A549 (cell line): ENCODE measurements at regions not wholly inside any gene's neighbourhood (a gene's known extent, or its start where the extent isn't known, plus 50 kb on each side); places are given as distances from the start of the nearest gene placed in this dataset.

Experiments
- BHLHE40 ChIP-seq: IDR thresholded peaks from 2 replicates; pipeline ENCODE4 v1.6.1; 2012; ENCODE audit warnings: low read depth, low read length, inconsistent platforms
- EP300 ChIP-seq, 2 experiments: fragments of >200 bp; sonication (Bioruptor Twin); formaldehyde crosslinking; IDR thresholded peaks; 2 replicates in 1 of 2; 3 replicates in 1 of 2; pipeline ENCODE4 v1.6.1; 2016 to 2017
- MAZ ChIP-seq: fragments of 150-350 bp; IDR thresholded peaks from 2 replicates; pipeline ENCODE4 v1.6.1; 2014; ENCODE audit warnings: antibody characterized with exemption, low read depth, low read length, borderline replicate concordance
- POLR2A ChIP-seq: IDR thresholded peaks from 2 replicates; pipeline ENCODE4 v1.6.1; 2012; ENCODE audit warnings: mild to moderate bottlenecking, low read length
- ZSCAN20 ChIP-seq: fragments of 250-450 bp; sonication (Bioruptor Pico); IDR thresholded peaks from 2 replicates; pipeline ENCODE4 v1.8.0; 2022; ENCODE audit warnings: mild to moderate bottlenecking, moderate library complexity
- TF ChIP-seq, protein P1 (sequence below): fragments of >200 bp; sonication (Bioruptor Twin); formaldehyde crosslinking; IDR thresholded peaks from 3 replicates; pipeline ENCODE4 v1.5.1; 2016
- TF ChIP-seq, protein P2 (sequence below): fragments of 200-600 bp; sonication (generic); IDR thresholded peaks from 2 replicates; pipeline ENCODE4 v1.6.1; 2016; ENCODE audit warnings: antibody characterized with exemption, mild to moderate bottlenecking, moderate library complexity

DNA sequence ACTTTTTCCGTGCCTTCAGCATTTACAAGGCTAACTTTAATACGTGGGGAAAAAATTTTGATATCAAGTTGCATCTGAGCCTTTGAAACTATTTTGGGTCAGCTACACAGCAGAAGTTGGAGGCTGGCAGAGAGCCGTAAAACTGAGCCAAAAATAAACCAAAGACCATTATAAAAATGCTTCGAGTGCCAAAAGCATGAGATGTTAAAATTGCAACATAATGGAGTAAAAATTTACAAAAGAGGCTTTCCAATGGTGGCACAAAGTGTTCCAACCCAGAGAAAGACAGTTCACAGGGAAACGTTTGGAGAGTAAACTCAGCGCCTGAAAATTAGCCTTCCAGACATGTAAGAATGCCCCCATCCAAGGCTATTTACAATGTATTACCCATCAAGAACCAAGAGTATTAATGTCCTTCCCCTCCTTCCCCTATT lies 190.3 kb downstream of the TLE1 start:
- TF ChIP-seq, protein P1, sequence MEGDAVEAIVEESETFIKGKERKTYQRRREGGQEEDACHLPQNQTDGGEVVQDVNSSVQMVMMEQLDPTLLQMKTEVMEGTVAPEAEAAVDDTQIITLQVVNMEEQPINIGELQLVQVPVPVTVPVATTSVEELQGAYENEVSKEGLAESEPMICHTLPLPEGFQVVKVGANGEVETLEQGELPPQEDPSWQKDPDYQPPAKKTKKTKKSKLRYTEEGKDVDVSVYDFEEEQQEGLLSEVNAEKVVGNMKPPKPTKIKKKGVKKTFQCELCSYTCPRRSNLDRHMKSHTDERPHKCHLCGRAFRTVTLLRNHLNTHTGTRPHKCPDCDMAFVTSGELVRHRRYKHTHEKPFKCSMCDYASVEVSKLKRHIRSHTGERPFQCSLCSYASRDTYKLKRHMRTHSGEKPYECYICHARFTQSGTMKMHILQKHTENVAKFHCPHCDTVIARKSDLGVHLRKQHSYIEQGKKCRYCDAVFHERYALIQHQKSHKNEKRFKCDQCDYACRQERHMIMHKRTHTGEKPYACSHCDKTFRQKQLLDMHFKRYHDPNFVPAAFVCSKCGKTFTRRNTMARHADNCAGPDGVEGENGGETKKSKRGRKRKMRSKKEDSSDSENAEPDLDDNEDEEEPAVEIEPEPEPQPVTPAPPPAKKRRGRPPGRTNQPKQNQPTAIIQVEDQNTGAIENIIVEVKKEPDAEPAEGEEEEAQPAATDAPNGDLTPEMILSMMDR, result no peak
- TF ChIP-seq MAZ (no peak), EP300 (IDR thresholded peaks at IDR 0.05) (no peak), ZSCAN20 (CRISPR knock-in tag) (no peak), POLR2A (no peak), BHLHE40 (no peak)
- TF ChIP-seq, protein P2, sequence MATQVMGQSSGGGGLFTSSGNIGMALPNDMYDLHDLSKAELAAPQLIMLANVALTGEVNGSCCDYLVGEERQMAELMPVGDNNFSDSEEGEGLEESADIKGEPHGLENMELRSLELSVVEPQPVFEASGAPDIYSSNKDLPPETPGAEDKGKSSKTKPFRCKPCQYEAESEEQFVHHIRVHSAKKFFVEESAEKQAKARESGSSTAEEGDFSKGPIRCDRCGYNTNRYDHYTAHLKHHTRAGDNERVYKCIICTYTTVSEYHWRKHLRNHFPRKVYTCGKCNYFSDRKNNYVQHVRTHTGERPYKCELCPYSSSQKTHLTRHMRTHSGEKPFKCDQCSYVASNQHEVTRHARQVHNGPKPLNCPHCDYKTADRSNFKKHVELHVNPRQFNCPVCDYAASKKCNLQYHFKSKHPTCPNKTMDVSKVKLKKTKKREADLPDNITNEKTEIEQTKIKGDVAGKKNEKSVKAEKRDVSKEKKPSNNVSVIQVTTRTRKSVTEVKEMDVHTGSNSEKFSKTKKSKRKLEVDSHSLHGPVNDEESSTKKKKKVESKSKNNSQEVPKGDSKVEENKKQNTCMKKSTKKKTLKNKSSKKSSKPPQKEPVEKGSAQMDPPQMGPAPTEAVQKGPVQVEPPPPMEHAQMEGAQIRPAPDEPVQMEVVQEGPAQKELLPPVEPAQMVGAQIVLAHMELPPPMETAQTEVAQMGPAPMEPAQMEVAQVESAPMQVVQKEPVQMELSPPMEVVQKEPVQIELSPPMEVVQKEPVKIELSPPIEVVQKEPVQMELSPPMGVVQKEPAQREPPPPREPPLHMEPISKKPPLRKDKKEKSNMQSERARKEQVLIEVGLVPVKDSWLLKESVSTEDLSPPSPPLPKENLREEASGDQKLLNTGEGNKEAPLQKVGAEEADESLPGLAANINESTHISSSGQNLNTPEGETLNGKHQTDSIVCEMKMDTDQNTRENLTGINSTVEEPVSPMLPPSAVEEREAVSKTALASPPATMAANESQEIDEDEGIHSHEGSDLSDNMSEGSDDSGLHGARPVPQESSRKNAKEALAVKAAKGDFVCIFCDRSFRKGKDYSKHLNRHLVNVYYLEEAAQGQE, result no peak
